ENCODE measurements at regions not wholly inside any gene's neighbourhood (a gene's known extent, or its start where the extent isn't known, plus 50 kb on each side); places are given as distances from the start of the nearest gene placed in this dataset.

DNA sequence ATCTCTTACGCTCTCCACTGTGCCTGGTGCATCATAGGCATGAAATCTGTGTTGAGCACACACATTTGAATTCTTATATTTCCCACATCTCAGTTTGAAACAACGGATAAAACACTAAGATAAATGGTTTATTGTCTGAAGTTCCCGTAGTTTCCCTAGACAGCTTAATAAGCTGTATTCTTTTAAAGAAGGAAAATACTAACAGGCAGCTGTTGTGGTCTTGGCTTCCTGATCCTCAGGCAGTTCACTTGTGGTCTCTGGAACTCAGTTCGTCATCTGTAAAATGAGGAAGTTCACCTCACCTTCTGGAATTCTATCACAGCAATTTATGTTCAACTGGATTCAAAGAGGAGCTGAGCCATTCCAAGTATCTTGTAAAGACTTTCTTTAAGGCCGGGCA is 1805.6 kb upstream of the TENM3 start:
- H2BK5ac ChIP-seq (ENCODE audit: low read depth, low read length, poor library complexity, severe bottlenecking), result no peak overlapping the region
- no TSS peak for BruUV-seq (replicated peaks)
- H2AK5ac ChIP-seq (ENCODE audit: low read depth, low read length), result no peak overlapping the region
- dilution Hi-C loops (cut with HindIII; ENCODE audit: low sequenced_read_pairs, unreplicated experiment), result no loop called here
- no peaks in the 10 kb centered on the region for H3K27me3 ChIP-seq (ENCODE audit: control insufficient read depth, insufficient read depth, low read length)
- H3K4me1 ChIP-seq (ENCODE audit: control insufficient read depth, insufficient read depth, low read length), result no peaks in the 10 kb centered on the region
- H4K8ac ChIP-seq (ENCODE audit: low read depth in 2 of 2, low read length in 2 of 2), result no peak overlapping the region
- no peak for ATAC-seq (ENCODE audit: low read depth)
- no peak overlapping the region for H2BK15ac ChIP-seq (ENCODE audit: low read depth, low read length)
- no peak overlapping the region for H3K4me3 ChIP-seq (ENCODE audit: insufficient read depth, low read depth, low read length)
- no peaks in the 10 kb centered on the region for H3K36me3 ChIP-seq (ENCODE audit: control insufficient read depth, insufficient read depth, low read length)
- no peaks in the 10 kb centered on the region for H3K9me1 ChIP-seq (ENCODE audit: insufficient read depth, low read length)
- intact Hi-C loops (cut with micrococcal nuclease), result no loop called here
- no peak overlapping the region for H3K4me2 ChIP-seq (ENCODE audit: low read depth, low read length)
- no peaks in the 10 kb centered on the region for H4K20me1 ChIP-seq (ENCODE audit: insufficient read depth, low read length)
- no peak overlapping the region for H3K18ac ChIP-seq (ENCODE audit: low read depth, low read length)
- in situ Hi-C loops (cut with MboI; ENCODE audit: low sequenced_read_pairs), result no loop called here
- H3K27ac ChIP-seq (ENCODE audit: insufficient read depth, low read length), result no peak overlapping the region
- no peaks in the 10 kb centered on the region for H3K79me1 ChIP-seq (ENCODE audit: low read depth in 1 of 2, low read length in 2 of 2)
- no peak overlapping the region for H3K9ac ChIP-seq (ENCODE audit: low read depth, low read length)
- no peak overlapping the region for H4K5ac ChIP-seq (ENCODE audit: low read depth, low read length)
- no peak overlapping the region for H2AFZ ChIP-seq (replicated peaks; ENCODE audit: low read length, poor library complexity)
- no peak overlapping the region for H3K4ac ChIP-seq (ENCODE audit: low read depth, low read length)
- POLR2A ChIA-PET (ENCODE audit: unreplicated experiment), result no interaction called here
- H2AK9ac ChIP-seq (replicated peaks; ENCODE audit: low read depth, low read length, poor library complexity), result no peak overlapping the region
- 0 out of 2 replicates have a peak, but pooled peaks cover 2% of the 10 kb centered on the region for H3K9me3 ChIP-seq (ENCODE audit: control insufficient read depth, insufficient read depth, low read length)
- no peak overlapping the region for H4K91ac ChIP-seq (ENCODE audit: insufficient read depth, low read depth, low read length)
- DNase-seq, result no peak
- no peak overlapping the region for H3K56ac ChIP-seq (ENCODE audit: extremely low read depth, insufficient read depth, low read length)
- H2BK20ac ChIP-seq (ENCODE audit: low read depth, low read length), result no peak overlapping the region
- CTCF ChIA-PET, result interaction anchor here (0.6 kb wide), 1 partner anchor 1192 kb away, joined by 5 read pairs; no protein-coding TSS in a partner anchor
- H2BK120ac ChIP-seq (ENCODE audit: low read depth, low read length), result no peak overlapping the region
- 88% methylated on average over 1 of the region's 5 CpGs; no CpG with 5 or more reads in 1 of the 2 experiments for WGBS, 2 experiments (ENCODE audit: extremely low coverage in 2 of 2, insufficient read length in 1 of 2)
- TF ChIP-seq RCOR1 (IDR thresholded peaks at IDR 0.05; ENCODE audit: insufficient replicate concordance, low read length), result no peak
- no peak for TF ChIP-seq BHLHE40 (IDR thresholded peaks at IDR 0.05; ENCODE audit: low read depth, low read length)
- TF ChIP-seq POLR2A (IDR thresholded peaks at IDR 0.05; ENCODE audit: low read depth, low read length), result no peak
- TF ChIP-seq NFE2L2 (IDR thresholded peaks at IDR 0.05; ENCODE audit: low read depth, low read length), result no peak
- no peak for TF ChIP-seq MAZ (IDR thresholded peaks at IDR 0.05; ENCODE audit: borderline replicate concordance, low read depth, low read length)
- no peak for TF ChIP-seq SMC3 (IDR thresholded peaks at IDR 0.05; ENCODE audit: low read depth, low read length)
- no peak for TF ChIP-seq FOS (IDR thresholded peaks at IDR 0.05; ENCODE audit: low read depth, low read length)
- TF ChIP-seq CHD1 (IDR thresholded peaks at IDR 0.05; ENCODE audit: low read depth, low read length), result no peak
- TF ChIP-seq RAD21 (IDR thresholded peaks at IDR 0.05; ENCODE audit: low read length), result no peak
- no peak for TF ChIP-seq RFX5 (IDR thresholded peaks at IDR 0.05; ENCODE audit: low read depth, low read length)
- no peak for TF ChIP-seq MXI1 (IDR thresholded peaks at IDR 0.05; ENCODE audit: borderline replicate concordance, low read depth, low read length)
- no peak for TF ChIP-seq CEBPB (IDR thresholded peaks at IDR 0.05; ENCODE audit: low read depth, low read length)
- TF ChIP-seq MAFK (IDR thresholded peaks at IDR 0.05; ENCODE audit: low read depth, low read length), result no peak
- TF ChIP-seq, protein P1, sequence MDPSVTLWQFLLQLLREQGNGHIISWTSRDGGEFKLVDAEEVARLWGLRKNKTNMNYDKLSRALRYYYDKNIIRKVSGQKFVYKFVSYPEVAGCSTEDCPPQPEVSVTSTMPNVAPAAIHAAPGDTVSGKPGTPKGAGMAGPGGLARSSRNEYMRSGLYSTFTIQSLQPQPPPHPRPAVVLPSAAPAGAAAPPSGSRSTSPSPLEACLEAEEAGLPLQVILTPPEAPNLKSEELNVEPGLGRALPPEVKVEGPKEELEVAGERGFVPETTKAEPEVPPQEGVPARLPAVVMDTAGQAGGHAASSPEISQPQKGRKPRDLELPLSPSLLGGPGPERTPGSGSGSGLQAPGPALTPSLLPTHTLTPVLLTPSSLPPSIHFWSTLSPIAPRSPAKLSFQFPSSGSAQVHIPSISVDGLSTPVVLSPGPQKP (IDR thresholded peaks at IDR 0.05; ENCODE audit: borderline replicate concordance, low read depth, low read length), result no peak
- no peak for TF ChIP-seq USF2 (IDR thresholded peaks at IDR 0.05; ENCODE audit: low read depth, low read length)
- TF ChIP-seq CTCF (conservative IDR thresholded peaks at IDR 0.05; ENCODE audit: low read depth, low read length), result no peak
- H3K23ac ChIP-seq (ENCODE audit: low read depth, low read length), result no peak overlapping the region
- H3K14ac ChIP-seq (replicated peaks; ENCODE audit: low read depth, low read length), result no peak overlapping the region

Data from IMR-90 (cell line).